ENCODE measurements at regions not wholly inside any gene's neighbourhood (a gene's known extent, or its start where the extent isn't known, plus 50 kb on each side); places are given as distances from the start of the nearest gene placed in this dataset.

DNA sequence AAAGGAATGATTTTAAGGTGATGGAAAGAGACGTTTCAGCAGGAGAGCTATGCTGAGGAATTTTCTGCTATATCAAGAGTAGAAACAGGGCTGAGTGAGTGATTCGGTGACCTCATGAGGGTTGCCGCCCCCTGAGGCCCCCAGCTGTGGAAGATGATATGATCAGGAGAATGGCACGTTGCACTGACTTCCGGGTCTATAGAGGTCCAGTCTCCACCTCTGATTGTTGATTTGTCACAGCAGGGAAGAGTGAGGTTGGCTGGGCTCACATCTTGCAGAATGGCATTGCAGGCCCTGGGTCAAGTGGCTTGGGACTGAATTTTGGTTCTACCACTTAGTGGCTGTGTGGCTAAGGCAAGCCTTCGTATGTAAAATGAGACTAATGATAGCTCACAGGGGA lies 205.1 kb downstream of the SNX19 start:
- Histone ChIP-seq H3K4me1 (ENCODE audit: insufficient read depth, low read length) (no peaks in the 10 kb centered on the region), H3K9me3 (ENCODE audit: control insufficient read depth, insufficient read depth, low read length) (0 out of 2 replicates have a peak, but pooled peaks cover 3% of the 10 kb centered on the region)

DNA sequence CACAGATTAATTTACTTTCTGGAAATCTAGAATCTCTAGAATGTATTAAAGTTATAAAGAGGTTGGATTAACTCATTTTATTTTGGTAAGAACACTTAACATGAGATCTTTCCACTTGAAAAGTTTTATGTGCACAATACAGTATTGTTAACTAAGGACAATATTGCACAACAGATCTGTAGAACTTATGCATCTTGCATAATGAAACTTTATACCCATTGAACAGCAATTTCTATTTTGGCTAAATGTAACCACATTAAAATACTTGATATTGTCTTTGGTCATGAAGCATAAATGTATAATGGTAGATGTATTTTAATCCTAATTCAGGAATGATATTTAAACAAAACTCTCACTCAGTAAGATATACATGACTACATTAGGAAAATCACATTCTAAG lies 203.8 kb downstream of the SNX19 start:
- H3K4me1 ChIP-seq (ENCODE audit: insufficient read depth, low read length): no peaks in the 10 kb centered on the region
- H3K9ac ChIP-seq (ENCODE audit: low read depth, low read length): no peak overlapping the region
- H3K9me3 ChIP-seq (ENCODE audit: control insufficient read depth, insufficient read depth, low read length): 0 out of 2 replicates have a peak, but pooled peaks cover 3% of the 10 kb centered on the region
- H3K36me3 ChIP-seq (ENCODE audit: insufficient read depth, low read length): no peaks in the 10 kb centered on the region

More for the DNA sequence above, 205.1 kb downstream of the SNX19 start:
- Histone ChIP-seq H3K9ac (ENCODE audit: low read depth, low read length) (no peak overlapping the region), H3K36me3 (ENCODE audit: insufficient read depth, low read length) (no peaks in the 10 kb centered on the region)

- peaks cover 5% of the 10 kb centered on the region; the same call in 1 of the 2 replicates for H3K4me1 ChIP-seq (ENCODE audit: insufficient read depth, low read length)
- no peaks in the 10 kb centered on the region for H3K36me3 ChIP-seq (ENCODE audit: insufficient read depth, low read length)
- 0 out of 2 replicates have a peak, but pooled peaks cover 3% of the 10 kb centered on the region for H3K9me3 ChIP-seq (ENCODE audit: control insufficient read depth, insufficient read depth, low read length)
- H3K9ac ChIP-seq (ENCODE audit: low read depth, low read length): no peak overlapping the region
Measured at GRCh38 chr11:130715085-130715876, 201.0 kb downstream of the SNX19 start.

DNA sequence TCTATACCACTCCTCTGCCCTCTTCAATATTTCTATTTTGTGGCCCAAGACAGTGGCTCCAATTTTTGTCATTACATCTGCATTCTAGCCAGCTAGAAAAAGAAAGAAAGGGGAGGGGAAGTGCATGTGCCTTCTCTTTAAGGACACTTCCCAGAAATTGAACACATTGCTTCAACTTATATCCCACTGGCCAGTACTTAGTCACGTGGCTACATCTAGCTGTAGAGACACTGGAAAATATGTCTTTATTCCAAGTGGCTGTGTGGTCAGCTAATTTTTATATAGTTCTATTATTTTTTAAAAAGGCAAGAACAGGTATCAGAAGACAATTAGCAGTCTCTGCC lies 200.4 kb downstream of the SNX19 start:
- peaks cover 5% of the 10 kb centered on the region; the same call in 1 of the 2 replicates for H3K4me1 ChIP-seq (ENCODE audit: insufficient read depth, low read length)
- H3K9ac ChIP-seq (ENCODE audit: low read depth, low read length): no peak overlapping the region
- H3K9me3 ChIP-seq (ENCODE audit: control insufficient read depth, insufficient read depth, low read length): 0 out of 2 replicates have a peak, but pooled peaks cover 3% of the 10 kb centered on the region
- no peaks in the 10 kb centered on the region for H3K36me3 ChIP-seq (ENCODE audit: insufficient read depth, low read length)

DNA sequence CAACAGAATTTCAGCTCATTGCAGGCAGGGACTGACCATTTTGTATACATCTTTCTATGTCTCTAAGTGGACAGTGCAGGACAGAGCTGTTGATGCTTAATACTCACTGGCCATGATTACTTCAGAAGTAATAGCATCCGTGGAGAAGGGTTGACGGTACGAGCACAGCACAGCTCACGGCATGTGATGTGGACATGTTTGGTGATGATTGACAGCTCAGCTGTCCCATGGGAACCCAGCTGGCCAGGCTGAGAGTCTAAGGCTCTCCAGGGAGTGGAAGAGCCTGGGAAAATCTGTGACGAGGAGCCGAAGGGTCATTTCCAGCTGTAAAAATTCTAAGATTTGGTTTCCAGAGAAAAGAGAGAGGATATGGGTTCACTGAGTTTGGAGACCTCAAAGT lies 198.2 kb downstream of the SNX19 start:
- Histone ChIP-seq H3K9me3 (ENCODE audit: control insufficient read depth, insufficient read depth, low read length) (no peaks in the 10 kb centered on the region), H3K4me1 (ENCODE audit: insufficient read depth, low read length) (peaks cover 5% of the 10 kb centered on the region; the same call in 1 of the 2 replicates), H3K36me3 (ENCODE audit: insufficient read depth, low read length) (no peaks in the 10 kb centered on the region), H3K9ac (ENCODE audit: low read depth, low read length) (no peak overlapping the region)

GRCh38 chr11:130719220-130719915 lies 196.9 kb downstream of the SNX19 start:
- Histone ChIP-seq H3K9ac (ENCODE audit: low read depth, low read length) (no peak overlapping the region), H3K9me3 (ENCODE audit: control insufficient read depth, insufficient read depth, low read length) (no peaks in the 10 kb centered on the region), H3K4me1 (ENCODE audit: insufficient read depth, low read length) (peaks cover 5% of the 10 kb centered on the region; the same call in 1 of the 2 replicates), H3K36me3 (ENCODE audit: insufficient read depth, low read length) (no peaks in the 10 kb centered on the region)

DNA sequence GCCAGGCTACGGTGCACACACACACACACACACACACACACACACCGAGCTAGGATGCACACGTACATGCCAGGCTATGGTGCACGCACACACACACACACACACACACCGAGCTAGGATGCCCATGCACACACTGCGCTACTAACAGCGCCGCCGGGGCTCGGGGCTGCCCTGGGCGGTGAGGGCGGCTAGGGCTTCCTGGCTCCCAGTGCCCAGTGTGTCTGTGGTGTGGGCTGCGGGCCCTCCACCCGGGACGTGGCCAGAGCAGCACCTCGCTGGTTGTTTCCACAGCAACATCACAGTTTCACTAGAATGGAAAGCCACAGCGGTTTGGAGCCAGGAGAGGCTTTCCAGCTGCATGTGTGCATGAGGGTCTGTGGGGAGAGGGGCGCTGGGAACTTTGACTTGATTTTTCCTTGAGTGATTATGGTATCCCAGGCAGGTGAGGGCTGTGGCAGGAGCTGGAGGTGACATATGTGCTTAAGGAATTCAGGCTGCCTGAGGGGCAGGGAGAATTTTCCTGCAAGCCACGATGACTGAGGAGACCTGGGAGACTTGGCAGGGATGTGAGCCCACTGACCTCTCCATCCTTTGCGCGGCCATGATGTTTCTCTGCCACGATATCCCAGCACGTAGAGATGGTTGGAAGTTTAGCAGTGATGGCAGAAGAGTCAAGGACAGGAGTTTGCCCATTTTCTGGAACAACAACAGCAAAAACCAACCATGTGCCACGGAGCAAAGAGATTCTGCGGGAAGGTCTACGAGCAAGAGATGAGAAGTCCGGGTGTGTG lies 195.9 kb downstream of the SNX19 start:
- Histone ChIP-seq H3K9me3 (ENCODE audit: control insufficient read depth, insufficient read depth, low read length) (no peaks in the 10 kb centered on the region), H3K9ac (ENCODE audit: low read depth, low read length) (no peak overlapping the region), H3K36me3 (ENCODE audit: insufficient read depth, low read length) (no peaks in the 10 kb centered on the region), H3K4me1 (ENCODE audit: insufficient read depth, low read length) (peaks cover 5% of the 10 kb centered on the region; the same call in 1 of the 2 replicates)

DNA sequence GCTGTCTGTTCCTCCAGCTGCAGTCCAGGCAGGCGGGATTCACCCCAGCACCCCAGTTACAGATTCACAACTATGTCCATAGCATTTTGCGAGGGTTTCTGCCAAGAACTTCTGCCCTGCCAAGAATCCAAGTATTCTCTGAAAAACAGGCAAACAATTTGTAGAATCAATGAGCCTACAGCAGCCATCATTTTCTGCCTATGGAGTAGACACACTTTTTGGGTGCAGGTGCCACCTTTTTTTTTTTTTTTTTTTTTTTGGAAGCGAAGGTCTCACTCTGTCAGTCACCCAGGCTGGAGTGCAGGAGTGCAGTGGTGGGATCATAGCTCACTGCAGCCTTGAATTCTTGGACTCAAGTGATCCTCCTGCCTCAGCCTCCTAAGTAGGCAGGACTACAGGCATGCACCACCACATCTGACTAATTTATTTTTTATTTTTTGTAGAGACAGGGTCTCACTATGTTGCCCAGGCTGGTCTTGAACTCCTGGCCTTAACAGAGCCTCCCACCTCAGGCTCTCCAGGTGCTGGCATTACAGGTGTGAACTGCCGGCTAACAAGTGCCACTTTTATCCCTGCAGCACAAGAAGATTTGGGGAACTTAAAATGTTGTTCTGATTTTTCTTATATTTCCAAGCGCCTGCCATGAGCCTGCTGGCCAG lies 195.1 kb downstream of the SNX19 start:
- H3K9me3 ChIP-seq (ENCODE audit: control insufficient read depth, insufficient read depth, low read length): no peaks in the 10 kb centered on the region

GRCh38 chr11:130721736-130722135 lies 194.5 kb downstream of the SNX19 start:
- H3K36me3 ChIP-seq (ENCODE audit: insufficient read depth, low read length): no peaks in the 10 kb centered on the region
- peaks cover 15% of the 10 kb centered on the region; the same call in 1 of the 2 replicates for H3K4me1 ChIP-seq (ENCODE audit: insufficient read depth, low read length)
- H3K9me3 ChIP-seq (ENCODE audit: control insufficient read depth, insufficient read depth, low read length): no peaks in the 10 kb centered on the region
- H3K9ac ChIP-seq (ENCODE audit: low read depth, low read length): no peak overlapping the region

More for the DNA sequence above, 195.1 kb downstream of the SNX19 start:
- no peaks in the 10 kb centered on the region for H3K36me3 ChIP-seq (ENCODE audit: insufficient read depth, low read length)
- peaks cover 11% of the 10 kb centered on the region; the same call in 1 of the 2 replicates for H3K4me1 ChIP-seq (ENCODE audit: insufficient read depth, low read length)
- H3K9ac ChIP-seq (ENCODE audit: low read depth, low read length): no peak overlapping the region

GRCh38 chr11:130722401-130722800 lies 193.9 kb downstream of the SNX19 start:
- Histone ChIP-seq H3K36me3 (ENCODE audit: insufficient read depth, low read length) (no peaks in the 10 kb centered on the region), H3K4me1 (ENCODE audit: insufficient read depth, low read length) (peaks cover 15% of the 10 kb centered on the region; the same call in 1 of the 2 replicates), H3K9me3 (ENCODE audit: control insufficient read depth, insufficient read depth, low read length) (no peaks in the 10 kb centered on the region), H3K9ac (ENCODE audit: low read depth, low read length) (no peak overlapping the region)

DNA sequence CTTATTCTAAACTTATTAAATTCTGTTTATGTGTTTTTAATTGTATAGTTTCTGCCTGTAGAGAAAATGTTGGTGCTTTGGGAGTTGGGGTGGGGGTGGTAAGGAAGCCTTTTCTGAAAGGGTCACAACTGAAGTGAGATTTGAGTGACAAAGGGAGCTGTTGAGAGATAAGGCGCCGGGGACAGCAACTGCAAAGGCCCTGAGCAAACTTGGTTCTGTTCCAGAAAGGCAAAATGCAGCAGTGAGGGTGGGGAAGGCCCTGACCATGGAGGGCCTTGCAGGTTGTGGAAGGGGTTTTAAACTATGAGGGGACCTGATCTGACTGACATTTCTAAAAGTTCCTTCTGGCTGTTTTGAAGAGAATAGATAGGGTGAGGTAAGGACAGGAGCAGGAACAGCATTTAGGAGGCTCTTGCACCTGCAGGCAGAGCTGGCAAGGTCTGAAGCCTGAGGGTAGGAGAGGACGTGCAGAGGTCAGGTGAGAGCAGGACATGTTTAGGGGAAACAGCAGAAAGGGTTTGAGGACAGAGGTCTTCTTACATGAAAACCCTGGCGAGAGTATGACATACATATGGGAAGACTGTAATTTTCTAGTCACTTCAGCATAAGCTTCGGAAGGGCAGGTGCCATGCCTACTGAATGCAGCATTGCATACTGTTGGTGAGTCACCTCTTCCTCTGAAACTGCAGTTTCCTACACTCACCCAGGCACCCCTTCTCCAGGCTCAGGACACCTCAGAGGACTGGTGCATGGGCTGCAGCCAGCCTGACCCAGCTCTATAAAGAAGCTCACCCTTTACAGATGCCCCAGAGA lies 190.7 kb downstream of the SNX19 start:
- peaks cover 11% of the 10 kb centered on the region; the same call in 1 of the 2 replicates for H3K4me1 ChIP-seq (ENCODE audit: insufficient read depth, low read length)
- H3K36me3 ChIP-seq (ENCODE audit: insufficient read depth, low read length): no peaks in the 10 kb centered on the region
- no peak overlapping the region for H3K9ac ChIP-seq (ENCODE audit: low read depth, low read length)
- H3K9me3 ChIP-seq (ENCODE audit: control insufficient read depth, insufficient read depth, low read length): peaks cover 15% of the 10 kb centered on the region; the same call in 1 of the 2 replicates

DNA sequence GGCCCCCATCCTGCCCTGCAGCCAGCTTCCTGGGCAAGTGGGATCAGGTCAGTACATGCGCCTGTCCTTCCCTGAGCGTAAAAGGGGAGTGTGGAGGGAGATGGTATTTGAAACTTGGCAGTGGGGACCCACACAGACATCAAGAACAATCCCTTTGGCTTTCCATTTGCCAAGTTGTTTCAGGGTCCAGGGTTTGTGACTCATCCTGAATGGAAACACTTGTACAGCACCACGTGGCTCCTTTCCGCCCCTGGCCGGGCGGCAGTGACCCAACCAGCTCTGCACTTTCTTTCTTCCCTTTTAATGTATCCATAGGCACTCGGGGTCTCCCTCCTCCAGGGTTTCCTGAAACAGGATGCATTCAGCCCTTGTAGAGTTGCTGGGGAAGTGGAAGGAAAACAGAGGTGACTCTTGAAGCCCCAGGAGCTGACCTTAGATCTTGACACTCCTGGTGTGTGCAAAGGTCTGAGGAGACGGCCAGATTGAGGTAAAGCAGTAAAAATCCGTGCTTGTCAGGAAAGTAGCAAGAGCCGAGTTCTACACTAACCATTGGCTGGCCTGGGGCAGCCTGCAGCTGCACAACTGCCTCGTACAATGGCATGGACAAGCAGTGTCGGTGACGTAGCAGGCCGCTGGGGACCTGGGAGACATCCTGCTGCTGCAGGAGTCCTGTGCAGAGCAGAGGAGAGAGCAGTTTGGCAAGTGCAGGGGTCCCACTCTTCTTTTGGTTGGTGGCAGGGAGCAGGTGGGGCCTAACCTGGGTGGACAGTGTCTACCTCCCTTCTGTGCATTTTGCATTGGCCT lies 189.8 kb downstream of the SNX19 start:
- Histone ChIP-seq H3K9me3 (ENCODE audit: control insufficient read depth, insufficient read depth, low read length) (peaks cover 15% of the 10 kb centered on the region; the same call in 1 of the 2 replicates), H3K9ac (ENCODE audit: low read depth, low read length) (no peak overlapping the region), H3K4me1 (ENCODE audit: insufficient read depth, low read length) (peaks cover 11% of the 10 kb centered on the region; the same call in 1 of the 2 replicates)

More for the DNA sequence above, 189.8 kb downstream of the SNX19 start:
- no peaks in the 10 kb centered on the region for H3K36me3 ChIP-seq (ENCODE audit: insufficient read depth, low read length)

Measured in ES-I3 (cell line).